GM21423 (cell line): ENCODE measurements at regions not wholly inside any gene's neighbourhood (a gene's known extent, or its start where the extent isn't known, plus 50 kb on each side); places are given as distances from the start of the nearest gene placed in this dataset.

Experiments
- ATAC-seq: cut with Tn5 transposase; IDR thresholded peaks from one replicate; pipeline ENCODE4 v1.9.1; 2021; ENCODE audit warnings: mild to moderate bottlenecking, moderate library complexity; ENCODE audit not compliant: unreplicated experiment

GRCh38 chr9:12463641-12464040, 229.5 kb upstream of the TYRP1 start:
- ATAC-seq, result no peak

- ATAC-seq, result no peak
Measured at GRCh38 chr9:12464400-12464799, 228.8 kb upstream of the TYRP1 start.

DNA sequence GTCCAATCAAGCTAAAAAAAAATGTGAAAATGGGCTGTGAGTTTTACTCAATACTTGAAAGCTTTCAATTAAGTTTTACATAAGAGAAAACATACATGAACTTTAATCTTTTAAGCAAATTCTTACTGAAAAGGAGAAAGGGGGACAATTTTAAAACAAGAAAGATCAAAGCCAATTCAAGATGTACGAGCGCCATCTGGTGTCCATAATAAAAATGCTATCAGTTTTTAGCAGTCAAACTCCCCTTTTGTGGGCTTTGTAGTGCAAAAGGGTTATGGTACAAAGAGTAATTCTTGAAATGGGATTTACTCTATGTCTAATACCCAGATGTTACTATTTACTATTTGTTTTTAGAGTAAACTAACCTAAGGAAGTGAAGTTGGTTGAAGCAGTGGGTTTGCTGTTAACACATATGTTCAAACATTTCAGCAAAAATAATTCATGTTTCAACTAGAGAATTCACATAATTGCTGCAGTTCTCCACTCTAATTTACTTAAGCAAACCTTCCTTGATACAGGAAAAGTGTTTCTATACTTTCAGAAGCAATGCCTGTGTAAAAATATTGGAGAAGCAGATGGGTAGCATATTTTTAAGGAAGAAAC, 228.2 kb upstream of the TYRP1 start:
- no peak for ATAC-seq

DNA sequence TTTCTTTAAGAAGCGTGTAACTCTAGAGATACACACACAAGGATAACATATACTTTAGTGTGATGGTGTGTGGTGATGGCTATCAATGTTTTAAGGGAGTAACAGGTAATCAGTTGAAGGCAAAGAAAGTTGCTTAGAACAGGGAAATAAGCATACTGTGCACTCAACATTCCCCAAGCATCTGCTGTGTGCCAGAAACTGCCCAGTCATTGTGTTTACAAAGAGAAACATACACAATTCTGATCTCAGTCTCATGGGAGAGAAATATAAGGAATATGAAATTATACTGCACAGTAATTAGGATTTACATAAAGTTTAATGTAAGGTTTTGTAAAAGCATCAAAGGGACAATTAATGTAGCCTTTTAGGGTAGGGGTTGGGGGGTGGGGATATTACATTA, 224.1 kb upstream of the TYRP1 start:
- ATAC-seq, result no peak

- no peak for ATAC-seq
Measured at GRCh38 chr9:12494411-12494810, 198.8 kb upstream of the TYRP1 start.

- no peak for ATAC-seq
Measured at GRCh38 chr9:12497790-12498189, 195.4 kb upstream of the TYRP1 start.

GRCh38 chr9:12502520-12502919, 190.7 kb upstream of the TYRP1 start:
- no peak for ATAC-seq

GRCh38 chr9:12503606-12504122, 189.5 kb upstream of the TYRP1 start:
- ATAC-seq, result no peak

DNA sequence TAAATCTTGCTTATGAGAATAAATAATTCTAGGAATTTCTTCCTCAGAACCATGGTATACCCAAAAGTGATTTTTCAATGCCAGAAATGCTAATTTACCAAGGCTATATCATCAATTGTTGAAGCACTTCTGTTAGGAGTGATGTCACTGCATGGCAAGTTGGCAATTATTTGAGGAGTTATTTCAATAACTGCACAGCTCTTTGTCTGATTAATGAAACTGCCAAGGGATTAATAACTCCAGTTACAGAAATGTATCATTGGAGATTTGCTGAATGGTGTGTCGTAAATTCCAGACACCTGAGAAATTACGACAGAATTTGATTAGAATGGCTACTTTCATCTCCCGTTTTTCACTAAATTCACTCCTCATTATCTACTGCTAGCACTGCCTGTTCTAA, 182.6 kb upstream of the TYRP1 start:
- no peak for ATAC-seq

- no peak for ATAC-seq
Measured at GRCh38 chr9:12511726-12512125, 181.5 kb upstream of the TYRP1 start.

DNA sequence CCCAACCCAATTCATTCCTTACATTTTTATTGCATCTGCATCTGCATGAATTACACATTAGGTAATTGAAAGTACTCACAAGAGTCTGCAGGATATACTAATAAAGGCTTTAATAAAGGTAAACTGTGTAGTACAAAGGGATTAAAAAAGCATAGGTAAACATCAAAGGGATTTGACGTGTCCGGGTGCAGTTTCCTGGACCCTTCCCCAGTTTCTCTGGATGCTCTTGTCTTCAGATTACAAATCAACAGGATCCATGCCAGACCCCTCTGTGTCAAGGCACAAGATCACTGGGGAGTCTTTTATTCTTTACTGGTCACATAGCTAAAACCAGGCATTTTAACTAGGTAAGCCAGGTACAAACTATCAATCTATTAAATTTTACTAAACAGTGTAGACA, 177.2 kb upstream of the TYRP1 start:
- no peak for ATAC-seq

DNA sequence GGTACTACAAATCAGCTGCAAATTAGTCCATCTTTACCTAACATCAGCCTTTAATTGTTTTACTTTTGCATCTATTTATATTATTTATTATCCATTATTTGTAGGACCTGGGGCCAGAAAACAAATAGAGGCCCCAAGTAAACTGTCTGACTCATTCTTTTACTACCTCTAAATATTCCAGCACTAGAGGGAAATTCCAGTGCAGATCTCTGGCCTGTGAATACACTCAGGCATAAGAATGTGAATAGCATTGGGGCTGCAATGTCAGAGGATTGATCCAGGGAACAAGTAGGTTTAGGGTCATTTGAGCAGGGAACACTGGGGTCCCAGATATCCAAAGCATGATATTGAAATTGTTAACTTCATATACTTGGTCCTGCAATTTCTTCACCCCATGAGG, 176.6 kb upstream of the TYRP1 start:
- no peak for ATAC-seq

DNA sequence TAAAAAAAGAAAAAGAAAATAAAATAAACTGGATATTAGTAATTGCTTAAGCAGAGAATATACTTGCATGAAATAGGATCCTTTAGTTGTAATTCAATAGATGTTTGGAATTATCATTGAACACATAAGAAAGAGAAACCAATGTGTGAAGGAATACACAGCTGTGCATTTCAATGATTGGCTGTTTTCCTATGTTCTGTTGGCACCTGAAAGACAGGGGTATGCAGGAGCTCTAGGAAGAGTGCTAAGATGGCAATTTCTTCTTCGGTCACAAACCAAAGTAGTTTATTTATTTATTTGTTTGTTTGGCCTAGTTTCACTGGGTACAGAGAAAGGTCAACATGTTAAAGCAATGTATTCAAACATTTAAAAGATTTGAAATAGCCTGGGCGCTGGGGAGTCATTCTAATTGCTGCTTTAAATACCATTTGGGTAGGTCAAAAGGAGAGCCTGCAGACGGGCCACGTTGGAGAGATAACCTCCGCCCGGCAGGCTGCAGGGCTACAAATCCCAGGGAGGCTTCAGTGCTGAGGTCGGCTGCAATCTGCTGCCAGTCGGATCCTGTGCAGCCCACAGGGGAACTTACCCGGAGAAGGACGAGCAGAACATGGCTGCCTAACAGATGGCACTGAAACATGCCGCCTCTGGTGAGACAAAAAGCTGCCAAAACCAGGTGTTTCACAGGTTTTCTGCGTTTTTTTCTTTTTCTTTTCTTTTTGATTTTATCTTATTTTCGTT, 154.2 kb upstream of the TYRP1 start:
- no peak for ATAC-seq

- no peak for ATAC-seq
Measured at GRCh38 chr9:12539580-12539975, 153.6 kb upstream of the TYRP1 start.

GRCh38 chr9:12544700-12545099, 148.5 kb upstream of the TYRP1 start:
- no peak for ATAC-seq

DNA sequence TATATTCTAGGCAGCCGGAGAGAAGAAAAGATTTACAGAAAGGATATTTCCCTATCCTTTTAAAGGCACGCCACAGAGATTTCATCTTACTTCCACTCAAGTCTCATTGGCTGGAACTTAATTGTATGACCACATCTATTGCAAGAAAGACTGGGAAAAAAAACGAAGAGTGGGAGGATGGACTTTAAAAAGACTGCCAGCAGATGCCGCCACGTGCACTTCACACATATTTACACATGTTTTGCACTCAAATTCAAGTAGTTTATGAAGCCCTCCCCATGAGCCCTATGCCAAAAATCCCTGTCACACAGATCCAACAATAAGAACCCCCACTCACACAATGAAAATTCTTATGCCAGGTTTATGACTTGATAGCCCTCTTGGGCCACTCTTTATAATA, 138.5 kb upstream of the TYRP1 start:
- no peak for ATAC-seq

DNA sequence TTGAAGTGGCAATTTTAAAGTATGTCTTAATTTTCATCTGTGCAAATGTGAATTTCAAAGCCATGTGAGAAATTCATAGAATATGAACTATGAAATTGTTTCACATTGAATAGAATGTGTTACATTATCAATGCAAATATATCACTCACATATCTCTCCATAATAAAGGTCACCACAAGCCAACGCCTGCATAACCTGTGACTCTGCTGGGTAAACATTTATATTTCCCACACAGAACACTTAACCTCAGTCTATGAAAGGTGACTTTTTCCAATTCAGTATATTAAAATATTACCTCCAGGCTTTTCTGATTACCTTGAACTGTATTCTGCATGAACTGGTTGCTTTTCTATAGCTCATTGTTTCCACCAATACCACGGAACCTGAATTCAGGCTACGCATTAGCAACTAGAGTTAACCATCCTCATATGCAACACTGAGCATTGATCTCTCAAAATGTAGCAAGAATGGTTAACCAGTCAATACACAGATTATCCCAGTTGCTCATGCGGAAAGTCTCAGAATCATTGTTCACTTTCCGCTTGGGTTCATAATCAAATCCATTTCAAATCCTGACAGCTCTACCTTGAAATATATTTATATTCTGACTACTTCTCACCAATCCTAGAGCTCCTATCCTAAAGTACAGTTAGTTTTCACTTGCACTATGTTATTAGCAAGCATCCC, 126.6 kb upstream of the TYRP1 start:
- ATAC-seq, result no peak

DNA sequence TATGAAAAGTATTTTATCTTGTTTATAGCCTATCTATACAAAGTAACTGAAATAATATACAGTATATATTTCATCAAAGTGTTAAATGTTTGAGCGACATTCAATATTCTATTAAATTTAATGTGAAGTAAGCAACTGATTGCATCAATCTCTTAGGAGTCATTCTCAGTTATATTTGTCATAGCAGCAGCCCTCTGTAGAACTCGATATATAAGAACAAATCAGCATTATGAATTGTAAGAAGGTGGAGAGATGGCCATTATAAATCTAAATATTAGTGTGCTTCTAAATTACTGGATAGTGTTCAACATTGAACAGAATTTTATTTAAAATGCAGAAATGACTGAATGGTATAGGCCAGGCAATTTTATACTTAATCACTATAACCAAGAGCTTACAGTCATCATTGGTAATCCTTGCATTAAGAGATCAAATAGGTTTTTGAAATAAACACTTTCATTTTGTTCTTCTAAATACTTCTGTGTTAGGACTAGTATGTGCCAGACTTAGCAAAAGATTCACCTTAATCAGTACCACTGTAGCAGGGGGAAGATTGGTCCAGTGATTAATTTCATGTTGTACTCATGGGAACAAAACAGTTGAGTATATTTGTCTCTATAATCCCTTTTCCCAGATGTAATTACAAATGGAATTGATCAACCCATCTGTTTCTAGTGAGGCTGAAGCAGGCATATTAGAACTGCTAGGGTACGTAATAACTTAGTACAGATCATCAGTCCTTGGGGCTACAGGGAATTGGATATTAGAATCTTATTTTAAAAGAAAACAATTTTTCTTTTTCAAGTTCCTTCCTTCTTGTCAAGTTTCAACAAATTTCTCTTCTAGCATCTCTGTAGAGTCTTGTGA, 108.3 kb upstream of the TYRP1 start:
- no peak for ATAC-seq

- ATAC-seq, result no peak
Measured at GRCh38 chr9:12595400-12595799, 97.8 kb upstream of the TYRP1 start.

GRCh38 chr9:12604164-12604821, 88.9 kb upstream of the TYRP1 start:
- ATAC-seq, result no peak
